PC-9 (cell line): ENCODE measurements at regions not wholly inside any gene's neighbourhood (a gene's known extent, or its start where the extent isn't known, plus 50 kb on each side); places are given as distances from the start of the nearest gene placed in this dataset.

Experiments
- BruUV-seq: library from RNA; stranded (reverse); fragments of 400-500 nt; replicated peaks from 2 replicates; lab custom pipeline; 2021; lab: Mats Ljungman, UMichigan
- CTCF ChIA-PET: fragments of 300-600 bp; sonication (Branson Sonifier 250); formaldehyde crosslinking; loops from one replicate; lab custom pipeline; 2022; ENCODE audit warnings: antibody characterized with exemption; lab: Charles Lee
- POLR2A ChIA-PET: fragments of 300-600 bp; sonication (Branson Sonifier 250); formaldehyde crosslinking; loops from one replicate; lab custom pipeline; 2022; ENCODE audit warnings: antibody characterized with exemption; ENCODE audit not compliant: unreplicated experiment; lab: Charles Lee
- DNase-seq, 2 experiments: peaks; one replicate each; pipeline versions ENCODE4 v3.0.0 to v3.0.0-alpha.2; 2015 to 2022; ENCODE audit warnings: mixed read lengths in 1 of 2
- H2AFZ ChIP-seq: fragments of 200-600 bp; sonication (generic); 2 replicates; pipeline ENCODE4 v1.8.1; 2017; ENCODE audit warnings: antibody characterized with exemption
- H3F3A ChIP-seq: fragments of 200-600 bp; sonication (generic); 2 replicates; pipeline ENCODE4 v1.8.1; 2017; ENCODE audit warnings: antibody characterized with exemption, mild to moderate bottlenecking, low read depth; ENCODE audit not compliant: insufficient read depth
- H3K27ac ChIP-seq: fragments of 200-600 bp; sonication (generic); 2 replicates; pipeline ENCODE4 v1.6.1; 2016; ENCODE audit warnings: mixed run types
- H3K27me3 ChIP-seq: fragments of 200-600 bp; sonication (generic); 2 replicates; pipeline ENCODE4 v1.6.1; 2016; ENCODE audit warnings: low read depth, mixed run types; ENCODE audit not compliant: insufficient read depth
- H3K36me3 ChIP-seq: fragments of 200-600 bp; sonication (generic); 2 replicates; pipeline ENCODE4 v1.6.1; 2016; ENCODE audit warnings: low read depth, mixed run types
- H3K4me1 ChIP-seq: fragments of 200-600 bp; sonication (generic); replicated peaks from 2 replicates; pipeline ENCODE4 v1.6.1; 2016; ENCODE audit warnings: mixed run types; ENCODE audit not compliant: insufficient read depth
- H3K4me2 ChIP-seq: fragments of 200-600 bp; sonication (generic); 2 replicates; pipeline ENCODE4 v1.6.1; 2017; ENCODE audit warnings: mixed run types
- H3K4me3 ChIP-seq: fragments of 200-600 bp; sonication (generic); 2 replicates; pipeline ENCODE4 v1.6.1; 2016; ENCODE audit warnings: mixed run types
- H3K79me2 ChIP-seq: fragments of 200-600 bp; sonication (generic); 2 replicates; pipeline ENCODE4 v1.6.1; 2017; ENCODE audit warnings: low read depth, mixed run types
- H3K9me2 ChIP-seq: fragments of 200-600 bp; sonication (generic); 2 replicates; pipeline ENCODE4 v1.8.1; 2017; ENCODE audit warnings: mild to moderate bottlenecking; ENCODE audit not compliant: insufficient read depth
- H3K9me3 ChIP-seq: fragments of 200-600 bp; sonication (generic); 2 replicates; pipeline ENCODE4 v1.8.1; 2016; ENCODE audit warnings: low read depth; ENCODE audit not compliant: insufficient read depth
- H4K20me1 ChIP-seq: fragments of 200-600 bp; sonication (generic); 2 replicates; pipeline ENCODE4 v1.8.1; 2017; ENCODE audit not compliant: insufficient read depth
- EZH2 ChIP-seq: fragments of 200-600 bp; sonication (generic); IDR thresholded peaks from 2 replicates; pipeline ENCODE4 v1.8.0; 2017; ENCODE audit warnings: antibody characterized with exemption, low read depth
- intact Hi-C: fragments of 100-400 bp; cut with micrococcal nuclease; formaldehyde crosslinking; loops from one replicate; pipeline ENCODE4 v1.10.0; 2022; ENCODE audit not compliant: unreplicated experiment
- TF ChIP-seq, protein P1 (sequence below): fragments of 200-600 bp; sonication (generic); conservative IDR thresholded peaks from 2 replicates; pipeline ENCODE4 v1.6.1; 2017; ENCODE audit warnings: mixed run types, antibody characterized with exemption, mild to moderate bottlenecking, moderate library complexity

GRCh38 chr12:24608637-24609285, 340.1 kb downstream of the BCAT1 start:
- CTCF ChIA-PET, result no interaction called here
- H3K36me3 ChIP-seq, result no peaks in the 10 kb centered on the region
- H2AFZ ChIP-seq, result no peak overlapping the region
- H3K27ac ChIP-seq, result no peak overlapping the region
- no peaks in the 10 kb centered on the region for H4K20me1 ChIP-seq
- H3K4me2 ChIP-seq, result no peak overlapping the region
- H3F3A ChIP-seq, result no peaks in the 10 kb centered on the region
- DNase-seq, result no peak
- no TSS peak for BruUV-seq
- intact Hi-C loops, result no loop called here
- H3K9me3 ChIP-seq, result no peaks in the 10 kb centered on the region
- H3K79me2 ChIP-seq, result no peaks in the 10 kb centered on the region
- no peak overlapping the region for H3K4me3 ChIP-seq
- no peaks in the 10 kb centered on the region for H3K9me2 ChIP-seq
- TF ChIP-seq, protein P1, sequence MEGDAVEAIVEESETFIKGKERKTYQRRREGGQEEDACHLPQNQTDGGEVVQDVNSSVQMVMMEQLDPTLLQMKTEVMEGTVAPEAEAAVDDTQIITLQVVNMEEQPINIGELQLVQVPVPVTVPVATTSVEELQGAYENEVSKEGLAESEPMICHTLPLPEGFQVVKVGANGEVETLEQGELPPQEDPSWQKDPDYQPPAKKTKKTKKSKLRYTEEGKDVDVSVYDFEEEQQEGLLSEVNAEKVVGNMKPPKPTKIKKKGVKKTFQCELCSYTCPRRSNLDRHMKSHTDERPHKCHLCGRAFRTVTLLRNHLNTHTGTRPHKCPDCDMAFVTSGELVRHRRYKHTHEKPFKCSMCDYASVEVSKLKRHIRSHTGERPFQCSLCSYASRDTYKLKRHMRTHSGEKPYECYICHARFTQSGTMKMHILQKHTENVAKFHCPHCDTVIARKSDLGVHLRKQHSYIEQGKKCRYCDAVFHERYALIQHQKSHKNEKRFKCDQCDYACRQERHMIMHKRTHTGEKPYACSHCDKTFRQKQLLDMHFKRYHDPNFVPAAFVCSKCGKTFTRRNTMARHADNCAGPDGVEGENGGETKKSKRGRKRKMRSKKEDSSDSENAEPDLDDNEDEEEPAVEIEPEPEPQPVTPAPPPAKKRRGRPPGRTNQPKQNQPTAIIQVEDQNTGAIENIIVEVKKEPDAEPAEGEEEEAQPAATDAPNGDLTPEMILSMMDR, result no peak
- no peak for TF ChIP-seq EZH2
- POLR2A ChIA-PET, result no interaction called here
- H3K27me3 ChIP-seq, result no peaks in the 10 kb centered on the region
- H3K4me1 ChIP-seq, result no peaks in the 10 kb centered on the region

DNA sequence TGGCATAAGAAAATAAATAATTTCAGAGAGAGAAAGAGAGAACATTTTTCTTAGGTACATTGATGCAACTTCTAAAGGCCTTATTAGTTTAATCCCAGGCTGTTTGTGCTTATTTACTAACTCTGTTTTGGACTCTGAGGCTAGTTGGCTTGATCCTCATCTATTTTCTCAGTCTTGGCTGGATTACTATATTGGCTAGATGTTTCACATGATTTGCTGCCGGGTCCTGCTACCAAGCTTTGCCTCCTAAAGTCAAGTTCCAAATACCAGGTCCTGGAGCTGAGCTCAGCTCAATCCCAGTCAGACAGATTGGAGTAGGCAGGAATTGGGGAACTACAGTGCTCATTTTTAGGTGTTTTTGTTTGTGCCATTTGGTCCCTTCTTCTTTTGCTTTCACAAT, 340.8 kb downstream of the BCAT1 start:
- no peak for DNase-seq
- Histone ChIP-seq H3K4me1 (no peaks in the 10 kb centered on the region), H3K36me3 (no peaks in the 10 kb centered on the region), H3K4me2 (no peak overlapping the region), H3K4me3 (no peak overlapping the region), H2AFZ (no peak overlapping the region), H3K27me3 (no peaks in the 10 kb centered on the region), H3F3A (no peaks in the 10 kb centered on the region), H3K27ac (no peak overlapping the region), H3K9me3 (no peaks in the 10 kb centered on the region), H3K79me2 (no peaks in the 10 kb centered on the region), H3K9me2 (no peaks in the 10 kb centered on the region), H4K20me1 (no peaks in the 10 kb centered on the region)
- ChIA-PET CTCF (no interaction called here), POLR2A (no interaction called here)
- TF ChIP-seq, protein P1, result no peak
- no peak for TF ChIP-seq EZH2
- no TSS peak for BruUV-seq
- intact Hi-C loops, result no loop called here

- CTCF ChIA-PET, result no interaction called here
- H3K79me2 ChIP-seq, result no peaks in the 10 kb centered on the region
- no peaks in the 10 kb centered on the region for H3K4me1 ChIP-seq
Observed at GRCh38 chr12:24605916-24606315, 343.0 kb downstream of the BCAT1 start.

More at GRCh38 chr12:24605916-24606315, 343.0 kb downstream of the BCAT1 start:
- POLR2A ChIA-PET, result no interaction called here
- Histone ChIP-seq H3K36me3 (no peaks in the 10 kb centered on the region), H3K27ac (no peak overlapping the region), H3K9me3 (no peaks in the 10 kb centered on the region), H3F3A (no peaks in the 10 kb centered on the region), H3K27me3 (no peaks in the 10 kb centered on the region), H3K9me2 (no peaks in the 10 kb centered on the region), H2AFZ (no peak overlapping the region), H3K4me3 (no peak overlapping the region), H3K4me2 (no peak overlapping the region), H4K20me1 (no peaks in the 10 kb centered on the region)
- TF ChIP-seq EZH2, result no peak
- TF ChIP-seq, protein P1, result no peak
- no peak for DNase-seq
- BruUV-seq, result no TSS peak
- intact Hi-C loops, result no loop called here
